ENCODE measurements at regions not wholly inside any gene's neighbourhood (a gene's known extent, or its start where the extent isn't known, plus 50 kb on each side); places are given as distances from the start of the nearest gene placed in this dataset.
"Not testable (repeated sequence)": the region's sequence is repeated elsewhere in the genome, so short reads cannot be mapped to it uniquely, and the experiment has no call there.

DNA sequence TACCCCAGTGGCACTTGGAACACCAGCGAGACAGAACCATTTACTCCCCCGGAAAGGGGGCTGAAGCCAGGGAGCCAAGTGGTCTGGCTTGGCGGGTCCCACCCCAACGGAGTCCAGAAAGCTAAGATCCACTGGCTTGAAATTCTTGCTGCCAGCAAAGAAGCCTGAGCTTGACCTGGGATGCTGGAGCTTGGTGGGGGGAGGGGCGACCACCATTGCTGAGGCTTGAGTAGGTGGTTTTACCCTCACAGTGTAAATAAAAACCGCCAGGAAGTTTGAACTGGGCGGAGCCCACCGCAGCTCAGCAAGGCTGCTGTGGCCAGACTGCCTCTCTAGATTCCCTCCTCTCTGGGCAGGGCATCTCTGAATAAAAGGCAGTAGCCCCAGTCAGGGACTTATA is 62.8 kb downstream of the RPS24 start:
- not testable (repeated sequence) for DNase-seq (ENCODE audit: low spot score)

- not testable (repeated sequence) for DNase-seq (ENCODE audit: low spot score)
These were observed 68.9 kb downstream of the RPS24 start for GRCh38 chr10:78102593-78102992.

GRCh38 chr10:78109210-78109609 is 75.5 kb downstream of the RPS24 start:
- no peak for DNase-seq (ENCODE audit: low spot score)

- DNase-seq (ENCODE audit: low spot score) = no peak
These were observed 81.6 kb downstream of the RPS24 start for GRCh38 chr10:78115135-78115853.

DNA sequence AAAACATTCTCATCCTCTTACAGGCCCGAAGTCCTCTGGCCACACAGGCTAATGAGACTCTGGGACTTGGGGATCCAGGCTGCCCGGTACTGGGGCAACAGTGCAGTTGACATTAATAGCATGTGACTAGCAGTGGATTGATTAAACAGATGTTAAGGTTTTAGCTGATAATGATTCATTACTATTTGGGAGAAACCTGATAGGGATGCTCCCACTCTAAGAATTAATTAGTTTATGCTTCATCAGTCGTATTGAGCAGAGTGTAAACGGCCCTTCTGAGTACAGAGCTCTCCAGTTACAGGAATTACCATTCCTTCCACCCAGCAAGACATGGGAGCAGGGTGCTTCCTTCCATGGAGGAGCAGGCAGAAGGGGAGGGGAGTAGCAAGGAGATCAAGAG is 82.7 kb downstream of the RPS24 start:
- DNase-seq (ENCODE audit: low spot score) = no peak

GRCh38 chr10:78118591-78118990 is 84.9 kb downstream of the RPS24 start:
- DNase-seq (ENCODE audit: low spot score) = no peak

- no peak for DNase-seq (ENCODE audit: low spot score)
These were observed 88.1 kb downstream of the RPS24 start for GRCh38 chr10:78121801-78122200.

- DNase-seq (ENCODE audit: low spot score) = no peak
These were observed 90.5 kb downstream of the RPS24 start for GRCh38 chr10:78124167-78124566.

DNA sequence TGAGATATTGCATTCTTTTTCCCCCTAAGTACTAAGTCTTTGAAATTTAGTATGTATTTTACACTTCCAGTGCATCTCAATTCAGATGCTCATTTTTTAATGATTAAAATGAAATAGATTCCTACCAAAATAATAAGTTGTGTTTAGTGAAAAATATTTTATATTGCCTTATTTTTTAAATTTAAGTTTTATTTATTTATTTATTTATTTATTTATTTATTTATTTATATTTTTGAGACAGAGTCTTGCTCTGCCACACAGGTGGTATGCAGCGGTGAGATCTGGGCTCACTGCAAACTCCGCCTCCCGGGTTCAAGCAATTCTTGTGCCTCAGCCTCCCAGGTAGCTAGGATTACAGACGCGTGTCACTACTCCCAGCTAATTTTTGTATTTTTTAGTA is 95.5 kb downstream of the RPS24 start:
- DNase-seq (ENCODE audit: low spot score) = no peak

DNA sequence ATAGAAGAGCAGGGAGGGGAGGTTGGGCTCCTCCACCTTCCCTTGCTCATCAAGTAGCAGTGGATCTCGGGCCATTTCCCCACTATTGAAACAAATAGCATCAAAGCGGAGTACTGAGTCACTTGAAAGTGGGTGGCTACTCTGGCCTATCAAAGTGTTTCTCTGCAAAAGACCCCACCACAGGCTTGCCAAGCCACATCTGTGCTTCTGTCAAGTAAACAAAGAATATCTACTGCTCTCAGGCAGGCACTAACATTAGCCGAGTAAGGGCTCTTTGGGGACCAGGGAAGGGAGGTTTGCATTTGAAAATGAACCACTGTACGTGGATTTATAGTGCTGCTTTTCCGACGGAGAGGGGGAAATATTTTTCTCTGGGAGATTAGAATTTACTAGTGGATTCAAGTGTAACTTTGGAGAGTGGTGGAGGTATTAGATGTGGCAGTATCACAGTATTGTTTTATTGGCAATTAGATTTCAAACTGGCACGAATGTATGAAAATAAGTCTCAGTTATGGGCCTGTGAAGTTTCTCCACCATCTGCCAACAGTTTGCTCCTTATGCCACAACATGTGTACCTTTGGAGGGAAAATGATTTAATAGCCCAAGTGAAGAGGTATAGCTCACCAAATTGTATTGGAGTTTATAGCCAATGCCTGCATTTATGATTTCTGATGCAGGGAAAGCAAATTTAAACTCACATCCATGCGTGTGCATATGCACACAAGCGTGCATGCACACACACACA is 97.5 kb downstream of the RPS24 start:
- no peak for DNase-seq (ENCODE audit: low spot score)

GRCh38 chr10:78134773-78135306 is 101.2 kb downstream of the RPS24 start:
- DNase-seq (ENCODE audit: low spot score) = no peak

DNA sequence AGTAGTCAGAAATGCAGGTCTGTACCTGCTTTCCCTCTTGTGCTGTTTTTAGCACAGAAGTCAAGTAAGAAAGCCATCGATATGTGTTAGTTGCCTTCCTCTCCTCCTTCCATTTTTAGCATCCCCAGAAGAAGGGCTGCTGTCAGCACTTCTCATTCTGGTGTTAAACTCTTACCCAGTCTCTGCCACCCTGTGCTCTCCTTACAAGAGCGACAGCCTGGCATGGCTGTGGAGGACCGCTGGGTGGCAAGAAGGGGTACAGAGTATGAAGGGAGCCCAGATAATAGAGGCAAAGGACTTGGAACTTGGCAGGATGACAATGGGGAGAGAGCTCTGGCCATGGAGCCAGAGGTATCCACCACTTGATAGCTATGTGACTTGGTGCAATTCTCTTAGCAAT is 103.5 kb downstream of the RPS24 start:
- DNase-seq (ENCODE audit: low spot score) = no peak

GRCh38 chr10:78139341-78139740 is 105.7 kb downstream of the RPS24 start:
- peak; percentile 7 for DNase-seq (ENCODE audit: low spot score)

- no peak for DNase-seq (ENCODE audit: low spot score)
These were observed 106.5 kb downstream of the RPS24 start for GRCh38 chr10:78140066-78140630.

DNA sequence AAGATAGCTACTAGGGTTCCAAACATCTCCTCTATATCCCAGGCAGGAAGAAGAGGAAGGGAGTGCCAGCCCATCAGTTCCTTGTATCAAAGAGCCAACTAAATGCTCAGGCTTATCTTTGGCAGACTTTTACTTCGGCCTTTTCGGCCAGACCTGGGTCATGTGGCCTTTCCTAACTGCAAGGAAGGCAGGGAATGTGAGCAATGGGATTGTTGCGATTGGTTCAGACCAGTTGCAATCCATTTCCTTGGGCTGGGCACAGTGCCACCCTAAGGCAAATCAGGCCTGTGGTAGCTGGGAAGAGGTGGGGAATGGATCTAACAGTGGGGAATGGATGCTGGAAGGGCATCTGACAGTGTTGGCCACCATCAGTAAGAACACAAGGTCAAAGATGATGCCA is 109.9 kb downstream of the RPS24 start:
- no peak for DNase-seq (ENCODE audit: low spot score)

DNA sequence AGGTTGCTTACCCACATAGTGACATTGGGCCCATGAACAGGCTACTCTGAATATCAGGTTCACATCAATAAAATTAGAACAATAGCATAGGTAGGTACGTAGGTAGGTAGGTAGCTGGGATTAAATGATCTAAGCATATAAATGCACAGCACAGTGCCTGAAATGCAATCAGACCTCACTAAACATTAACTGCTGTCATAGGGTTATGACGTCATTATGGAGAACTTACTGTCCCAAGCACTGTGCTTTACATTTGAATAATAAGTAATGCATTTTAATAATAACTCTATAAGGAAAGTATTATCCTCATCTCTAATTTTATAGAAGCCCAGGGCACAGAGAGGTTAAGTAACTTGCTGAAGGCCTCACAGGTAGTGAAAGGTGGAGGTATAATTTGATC is 112.5 kb downstream of the RPS24 start:
- DNase-seq (ENCODE audit: low spot score) = no peak

- no peak for DNase-seq (ENCODE audit: low spot score)
These were observed 113.5 kb downstream of the RPS24 start for GRCh38 chr10:78147202-78147601.

GRCh38 chr10:78148216-78148960 is 114.7 kb downstream of the RPS24 start:
- DNase-seq (ENCODE audit: low spot score) = no peak

- DNase-seq (ENCODE audit: low spot score) = no peak
These were observed 115.4 kb downstream of the RPS24 start for GRCh38 chr10:78148961-78149612.

DNA sequence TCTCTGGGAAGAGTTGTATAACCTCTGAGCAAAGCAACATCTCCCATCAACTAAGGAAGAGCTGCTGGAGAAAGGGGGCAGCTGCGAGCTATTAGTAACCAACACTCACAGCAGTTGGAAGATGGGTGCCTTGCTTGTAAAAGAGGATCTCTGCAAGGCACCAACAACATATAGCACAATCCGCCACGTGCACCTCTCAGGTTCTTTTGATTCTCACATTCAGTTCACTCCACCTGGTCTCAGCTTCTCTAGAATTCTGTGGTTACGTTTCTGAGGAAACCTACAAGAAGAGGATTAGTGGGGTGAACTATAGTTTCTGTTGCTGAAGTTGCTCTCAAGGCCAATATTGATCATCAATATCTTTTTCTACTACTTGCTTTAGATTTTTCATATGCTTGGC is 117.1 kb downstream of the RPS24 start:
- no peak for DNase-seq (ENCODE audit: low spot score)

DNA sequence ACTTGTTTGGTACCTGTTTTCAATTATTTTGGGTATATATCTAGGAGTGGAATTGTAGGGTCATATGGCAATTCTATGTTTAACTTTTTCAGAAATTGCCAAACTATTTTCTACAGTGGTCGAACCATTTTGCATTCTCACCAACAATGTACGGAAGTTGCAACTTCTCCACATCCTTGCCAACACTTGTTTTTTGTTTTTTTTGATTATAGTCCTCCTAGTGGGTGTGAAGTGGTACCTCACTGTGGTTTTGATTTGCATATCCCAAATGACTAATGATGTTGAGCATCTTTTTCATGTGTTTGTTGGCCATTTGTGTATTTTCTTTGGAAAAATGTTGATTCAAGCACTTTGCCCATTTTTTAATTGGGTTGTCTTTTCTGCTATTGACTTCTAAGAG is 122.1 kb downstream of the RPS24 start:
- no peak for DNase-seq (ENCODE audit: low spot score)

DNA sequence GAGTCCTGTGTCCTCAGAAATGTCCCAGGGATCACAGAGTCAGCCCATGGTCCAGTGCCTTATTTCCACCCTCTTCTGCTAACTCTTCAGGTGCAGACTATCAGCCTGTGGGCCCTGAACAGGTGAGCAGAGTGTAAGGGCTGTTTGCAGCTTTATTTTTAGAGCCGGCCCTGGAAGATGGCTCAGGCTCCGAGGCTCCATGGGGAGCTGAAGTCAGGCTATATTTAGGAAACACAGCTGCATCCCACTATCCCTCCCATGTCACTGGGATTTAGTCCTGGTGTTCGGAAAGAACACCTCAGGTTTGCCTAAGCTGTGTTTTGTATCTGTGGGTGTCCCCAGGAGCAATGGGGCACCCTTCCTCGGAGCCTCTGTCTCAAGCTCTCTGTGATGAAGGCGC is 126.9 kb downstream of the RPS24 start:
- no peak for DNase-seq (ENCODE audit: low spot score)
